IPS DF 6.9 (cell line): ENCODE measurements at regions not wholly inside any gene's neighbourhood (a gene's known extent, or its start where the extent isn't known, plus 50 kb on each side); places are given as distances from the start of the nearest gene placed in this dataset.

Experiments
- DNase-seq: peaks from one replicate; pipeline ENCODE4 v3.0.0-alpha.2; 2013; ENCODE audit warnings: low read depth, low spot score
- H3K27ac ChIP-seq: one replicate; pipeline ENCODE4 v1.5.1; 2013; ENCODE audit warnings: low read length, control low read depth
- H3K27me3 ChIP-seq: 2 replicates; pipeline ENCODE4 v1.6.1; 2013; ENCODE audit warnings: mild to moderate bottlenecking, low read length; ENCODE audit not compliant: control insufficient read depth, insufficient read depth
- H3K36me3 ChIP-seq: 2 replicates; pipeline ENCODE4 v1.6.1; 2013; ENCODE audit warnings: low read length; ENCODE audit not compliant: control insufficient read depth, insufficient read depth
- H3K4me1 ChIP-seq: 2 replicates; pipeline ENCODE4 v1.6.1; 2013; ENCODE audit warnings: low read length; ENCODE audit not compliant: control insufficient read depth, insufficient read depth
- H3K4me3 ChIP-seq: 2 replicates; pipeline ENCODE4 v1.5.1; 2013; ENCODE audit warnings: mild to moderate bottlenecking, low read length
- H3K9me3 ChIP-seq: 2 replicates; pipeline ENCODE4 v1.6.1; 2013; ENCODE audit warnings: low read length, inconsistent platforms; ENCODE audit not compliant: control insufficient read depth, insufficient read depth
- WGBS: extraction: QIAGEN DNeasy Blood & Tissue Kit; methylation state at CpG from one replicate; pipeline ENCODE4 v1.1.7; 2013; ENCODE audit warnings: mixed read lengths, missing lambda C conversion rate; ENCODE audit not compliant: insufficient read length, insufficient coverage; 5-methylcytosine and 5-hydroxymethylcytosine counted together

GRCh38 chr1:14486401-14487201 lies 111.9 kb upstream of the KAZN start:
- no peak for DNase-seq
- no peaks in the 10 kb centered on the region for H3K36me3 ChIP-seq
- H3K4me1 ChIP-seq: no peaks in the 10 kb centered on the region; the same call in 1 of the 2 replicates
- H3K4me3 ChIP-seq: no peak overlapping the region
- no peaks in the 10 kb centered on the region for H3K27me3 ChIP-seq
- H3K9me3 ChIP-seq: no peaks in the 10 kb centered on the region
- WGBS: no CpG with 5 or more reads among the region's 8 CpGs
- no peak overlapping the region for H3K27ac ChIP-seq

- Histone ChIP-seq H3K36me3 (no peaks in the 10 kb centered on the region), H3K27me3 (no peaks in the 10 kb centered on the region), H3K27ac (no peak overlapping the region), H3K4me1 (no peaks in the 10 kb centered on the region; the same call in 1 of the 2 replicates), H3K4me3 (no peak overlapping the region), H3K9me3 (no peaks in the 10 kb centered on the region)
- WGBS: no CpG with 5 or more reads among the region's 3 CpGs
- no peak for DNase-seq
Observed at GRCh38 chr1:14487671-14488070, 110.8 kb upstream of the KAZN start.

DNA sequence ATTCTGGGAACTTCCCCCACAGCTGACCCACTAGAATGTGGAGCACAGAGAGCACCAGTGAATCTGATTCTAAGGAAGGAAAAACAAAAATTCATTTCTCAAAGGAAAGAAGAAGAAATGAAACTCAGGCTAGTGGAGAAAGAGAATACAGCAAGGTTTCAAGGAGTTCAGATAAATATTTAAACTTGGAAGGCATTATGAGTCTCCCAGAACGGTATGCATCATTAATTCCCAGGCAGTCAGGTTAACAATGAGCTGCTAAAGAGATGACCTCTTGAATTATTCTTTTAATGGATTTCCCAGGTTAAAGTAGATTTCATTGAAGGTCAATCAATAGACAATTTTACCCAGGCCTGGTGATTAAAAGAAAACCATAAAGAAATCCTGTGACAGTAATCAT lies 103.6 kb upstream of the KAZN start:
- Histone ChIP-seq H3K27me3 (no peaks in the 10 kb centered on the region), H3K4me3 (no peak overlapping the region), H3K4me1 (no peaks in the 10 kb centered on the region), H3K27ac (no peak overlapping the region), H3K36me3 (no peaks in the 10 kb centered on the region), H3K9me3 (no peaks in the 10 kb centered on the region)
- no CpG with 5 or more reads among the region's 1 CpG for WGBS
- no peak for DNase-seq

GRCh38 chr1:14495381-14495780 lies 103.1 kb upstream of the KAZN start:
- Histone ChIP-seq H3K27me3 (no peaks in the 10 kb centered on the region), H3K9me3 (no peaks in the 10 kb centered on the region), H3K27ac (no peak overlapping the region), H3K36me3 (no peaks in the 10 kb centered on the region), H3K4me1 (no peaks in the 10 kb centered on the region), H3K4me3 (no peak overlapping the region)
- no CpG with 5 or more reads among the region's 1 CpG for WGBS
- no peak for DNase-seq

DNA sequence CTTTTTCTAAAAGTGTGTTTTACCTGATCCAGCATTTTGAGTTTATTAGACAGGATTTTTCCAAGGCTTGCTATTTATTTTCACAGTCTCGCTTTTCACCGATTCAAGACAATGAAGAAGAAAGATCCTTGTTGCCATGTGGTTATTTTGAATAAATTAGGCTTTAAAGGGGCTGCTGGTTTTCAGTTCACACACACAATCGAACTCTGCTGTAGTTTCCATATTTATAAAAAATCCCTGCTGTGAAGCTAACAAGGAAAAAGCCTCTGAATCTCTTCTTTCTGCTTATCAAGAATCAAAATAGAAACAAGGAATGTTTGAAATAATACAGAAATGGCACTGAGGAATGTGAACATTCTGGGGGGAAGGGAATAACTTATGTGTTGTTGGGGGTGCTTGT lies 102.5 kb upstream of the KAZN start:
- Histone ChIP-seq H3K4me3 (no peak overlapping the region), H3K27me3 (no peaks in the 10 kb centered on the region), H3K36me3 (no peaks in the 10 kb centered on the region), H3K4me1 (no peaks in the 10 kb centered on the region), H3K27ac (no peak overlapping the region), H3K9me3 (no peaks in the 10 kb centered on the region)
- DNase-seq: no peak
- WGBS: no CpG with 5 or more reads among the region's 3 CpGs

- no CpG with 5 or more reads among the region's 6 CpGs for WGBS
- DNase-seq: no peak
- H3K27ac ChIP-seq: no peak overlapping the region
Observed at GRCh38 chr1:14498839-14499238, 99.6 kb upstream of the KAZN start.

DNA sequence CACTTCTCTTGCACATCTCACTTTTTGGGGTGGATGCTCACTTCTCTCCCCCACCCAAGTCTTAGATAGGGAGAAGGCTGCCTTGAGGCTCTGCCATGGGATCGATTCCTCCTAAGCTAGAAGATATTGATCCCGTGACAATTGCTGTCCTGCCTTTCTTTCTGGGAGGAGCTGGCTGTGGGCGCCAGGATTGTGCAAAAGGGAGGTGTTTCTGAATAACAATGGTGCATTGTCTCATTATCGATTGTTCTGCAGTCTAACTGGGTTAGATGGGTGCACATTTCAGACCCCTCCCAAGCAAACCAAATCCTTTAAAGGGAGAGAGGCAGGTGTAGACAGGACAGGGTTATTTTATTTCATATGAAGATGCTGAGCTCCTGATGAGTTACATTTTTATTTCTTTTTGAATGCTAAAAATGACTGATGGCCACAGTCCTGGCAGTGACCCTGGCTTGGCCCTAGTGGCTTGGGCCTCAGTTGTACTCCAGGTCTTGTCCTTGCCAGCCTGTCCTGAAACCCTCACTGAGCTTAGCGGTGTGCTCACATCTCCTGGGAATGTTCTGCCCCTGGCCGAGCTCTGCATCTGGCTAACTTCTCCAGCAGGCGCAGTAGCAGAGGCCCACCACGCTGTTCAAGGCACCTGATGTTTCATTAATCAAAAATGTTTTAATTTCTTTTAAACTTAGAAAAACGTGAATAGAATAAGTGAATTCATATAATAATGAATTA lies 99.0 kb upstream of the KAZN start:
- Histone ChIP-seq H3K36me3 (no peaks in the 10 kb centered on the region), H3K4me1 (no peaks in the 10 kb centered on the region), H3K4me3 (no peak overlapping the region), H3K27me3 (no peaks in the 10 kb centered on the region), H3K9me3 (no peaks in the 10 kb centered on the region), H3K27ac (no peak overlapping the region)
- DNase-seq: no peak
- WGBS: no CpG with 5 or more reads among the region's 9 CpGs

More at GRCh38 chr1:14498839-14499238, 99.6 kb upstream of the KAZN start:
- Histone ChIP-seq H3K4me3 (no peak overlapping the region), H3K36me3 (no peaks in the 10 kb centered on the region), H3K4me1 (no peaks in the 10 kb centered on the region), H3K9me3 (no peaks in the 10 kb centered on the region), H3K27me3 (no peaks in the 10 kb centered on the region)

- no peak for DNase-seq
- no peaks in the 10 kb centered on the region for H3K9me3 ChIP-seq
- no peak overlapping the region for H3K27ac ChIP-seq
- WGBS: no CpG with 5 or more reads among the region's 4 CpGs
- no peaks in the 10 kb centered on the region for H3K36me3 ChIP-seq
- H3K27me3 ChIP-seq: no peaks in the 10 kb centered on the region
- H3K4me1 ChIP-seq: no peaks in the 10 kb centered on the region
- H3K4me3 ChIP-seq: no peak overlapping the region
Observed at GRCh38 chr1:14500041-14500440, 98.4 kb upstream of the KAZN start.

GRCh38 chr1:14500912-14501311 lies 97.6 kb upstream of the KAZN start:
- Histone ChIP-seq H3K4me1 (no peaks in the 10 kb centered on the region), H3K36me3 (no peaks in the 10 kb centered on the region), H3K4me3 (no peak overlapping the region), H3K27me3 (no peaks in the 10 kb centered on the region), H3K27ac (no peak overlapping the region), H3K9me3 (no peaks in the 10 kb centered on the region)
- DNase-seq: no peak
- WGBS: no CpG with 5 or more reads among the region's 1 CpG

- Histone ChIP-seq H3K4me3 (no peak overlapping the region), H3K27me3 (no peaks in the 10 kb centered on the region), H3K27ac (no peak overlapping the region), H3K9me3 (no peaks in the 10 kb centered on the region), H3K4me1 (no peaks in the 10 kb centered on the region), H3K36me3 (no peaks in the 10 kb centered on the region)
- no CpG with 5 or more reads among the region's 5 CpGs for WGBS
- no peak for DNase-seq
Observed at GRCh38 chr1:14504517-14504916, 94.0 kb upstream of the KAZN start.
